IPS DF 4.7 (cell line): ENCODE measurements at regions not wholly inside any gene's neighbourhood (a gene's known extent, or its start where the extent isn't known, plus 50 kb on each side); places are given as distances from the start of the nearest gene placed in this dataset.
"Not testable (repeated sequence)": the region's sequence is repeated elsewhere in the genome, so short reads cannot be mapped to it uniquely, and the experiment has no call there.

Experiments
- DNase-seq: peaks from one replicate; pipeline ENCODE4 v3.0.0-alpha.2; 2013; ENCODE audit warnings: low spot score; ENCODE audit errors: extremely low read depth

GRCh38 chr2:82007071-82007664, 1702.6 kb upstream of the LRRTM1 start:
- DNase-seq, result no peak

GRCh38 chr2:82005889-82006288, 1701.3 kb upstream of the LRRTM1 start:
- DNase-seq, result not testable (repeated sequence)

- no peak for DNase-seq
Measured at GRCh38 chr2:82001614-82002013, 1697.1 kb upstream of the LRRTM1 start.

- no peak for DNase-seq
Measured at GRCh38 chr2:82000606-82001005, 1696.1 kb upstream of the LRRTM1 start.

- DNase-seq, result no peak
Measured at GRCh38 chr2:81996332-81996731, 1691.8 kb upstream of the LRRTM1 start.

- DNase-seq, result no peak
Measured at GRCh38 chr2:81991282-81991681, 1686.7 kb upstream of the LRRTM1 start.

- no peak for DNase-seq
Measured at GRCh38 chr2:81987370-81987769, 1682.8 kb upstream of the LRRTM1 start.

- DNase-seq, result no peak
Measured at GRCh38 chr2:81984969-81985637, 1680.6 kb upstream of the LRRTM1 start.

- no peak for DNase-seq
Measured at GRCh38 chr2:81981585-81981984, 1677.0 kb upstream of the LRRTM1 start.

GRCh38 chr2:81979086-81979485, 1674.5 kb upstream of the LRRTM1 start:
- DNase-seq, result no peak

GRCh38 chr2:81976998-81977397, 1672.4 kb upstream of the LRRTM1 start:
- DNase-seq, result no peak

GRCh38 chr2:81974216-81974615, 1669.7 kb upstream of the LRRTM1 start:
- no peak for DNase-seq

- no peak for DNase-seq
Measured at GRCh38 chr2:81942876-81943275, 1638.3 kb upstream of the LRRTM1 start.

GRCh38 chr2:81942136-81942680, 1637.7 kb upstream of the LRRTM1 start:
- DNase-seq, result no peak

GRCh38 chr2:81940266-81940955, 1635.9 kb upstream of the LRRTM1 start:
- no peak for DNase-seq

GRCh38 chr2:81937944-81938343, 1633.4 kb upstream of the LRRTM1 start:
- no peak for DNase-seq

- no peak for DNase-seq
Measured at GRCh38 chr2:81903534-81903933, 1599.0 kb upstream of the LRRTM1 start.

GRCh38 chr2:81901017-81901416, 1596.5 kb upstream of the LRRTM1 start:
- DNase-seq, result no peak

- DNase-seq, result no peak
Measured at GRCh38 chr2:81895620-81896250, 1591.2 kb upstream of the LRRTM1 start.

- no peak for DNase-seq
Measured at GRCh38 chr2:81894451-81894990, 1590.0 kb upstream of the LRRTM1 start.

- no peak for DNase-seq
Measured at GRCh38 chr2:81876624-81877023, 1572.1 kb upstream of the LRRTM1 start.

GRCh38 chr2:81872006-81872405, 1567.5 kb upstream of the LRRTM1 start:
- no peak for DNase-seq
